ENCODE measurements at regions not wholly inside any gene's neighbourhood (a gene's known extent, or its start where the extent isn't known, plus 50 kb on each side); places are given as distances from the start of the nearest gene placed in this dataset.

GRCh38 chr10:29386342-29386999 is 97.6 kb downstream of the LYZL1 start:
- peak; percentile 60 for TF ChIP-seq CTCF (conservative IDR thresholded peaks at IDR 0.05; ENCODE audit: low read depth, low read length)
- TF ChIP-seq EZH2 (IDR thresholded peaks at IDR 0.05; ENCODE audit: low read length, unreplicated experiment) = no peak
